PC-9 (cell line): ENCODE measurements at regions not wholly inside any gene's neighbourhood (a gene's known extent, or its start where the extent isn't known, plus 50 kb on each side); places are given as distances from the start of the nearest gene placed in this dataset.
"Not testable (repeated sequence)": the region's sequence is repeated elsewhere in the genome, so short reads cannot be mapped to it uniquely, and the experiment has no call there.

Source experiments
- EZH2 ChIP-seq: fragments of 200-600 bp; sonication (generic); IDR thresholded peaks from 2 replicates; pipeline ENCODE4 v1.8.0; 2017; ENCODE audit warnings: antibody characterized with exemption, low read depth
- TF ChIP-seq, protein P1 (sequence below): fragments of 200-600 bp; sonication (generic); conservative IDR thresholded peaks from 2 replicates; pipeline ENCODE4 v1.6.1; 2017; ENCODE audit warnings: mixed run types, antibody characterized with exemption, mild to moderate bottlenecking, moderate library complexity

- TF ChIP-seq, protein P1, sequence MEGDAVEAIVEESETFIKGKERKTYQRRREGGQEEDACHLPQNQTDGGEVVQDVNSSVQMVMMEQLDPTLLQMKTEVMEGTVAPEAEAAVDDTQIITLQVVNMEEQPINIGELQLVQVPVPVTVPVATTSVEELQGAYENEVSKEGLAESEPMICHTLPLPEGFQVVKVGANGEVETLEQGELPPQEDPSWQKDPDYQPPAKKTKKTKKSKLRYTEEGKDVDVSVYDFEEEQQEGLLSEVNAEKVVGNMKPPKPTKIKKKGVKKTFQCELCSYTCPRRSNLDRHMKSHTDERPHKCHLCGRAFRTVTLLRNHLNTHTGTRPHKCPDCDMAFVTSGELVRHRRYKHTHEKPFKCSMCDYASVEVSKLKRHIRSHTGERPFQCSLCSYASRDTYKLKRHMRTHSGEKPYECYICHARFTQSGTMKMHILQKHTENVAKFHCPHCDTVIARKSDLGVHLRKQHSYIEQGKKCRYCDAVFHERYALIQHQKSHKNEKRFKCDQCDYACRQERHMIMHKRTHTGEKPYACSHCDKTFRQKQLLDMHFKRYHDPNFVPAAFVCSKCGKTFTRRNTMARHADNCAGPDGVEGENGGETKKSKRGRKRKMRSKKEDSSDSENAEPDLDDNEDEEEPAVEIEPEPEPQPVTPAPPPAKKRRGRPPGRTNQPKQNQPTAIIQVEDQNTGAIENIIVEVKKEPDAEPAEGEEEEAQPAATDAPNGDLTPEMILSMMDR: not testable (repeated sequence)
- TF ChIP-seq EZH2: not testable (repeated sequence)
These were observed 69.3 kb upstream of the EGFR start for GRCh38 chr7:54949514-54949913.
